Activated CD4-positive, alpha-beta T cell treated with anti-CD3 and anti-CD28 coated beads, Interleukin-2, Interleukin-4, amounts not matched to agents 100 ng/mL and 50 ng/mL, durations not matched to agents 16 hours and 8 hours (primary cell): ENCODE measurements at regions not wholly inside any gene's neighbourhood (a gene's known extent, or its start where the extent isn't known, plus 50 kb on each side); places are given as distances from the start of the nearest gene placed in this dataset.
"Not testable (repeated sequence)": the region's sequence is repeated elsewhere in the genome, so short reads cannot be mapped to it uniquely, and the experiment has no call there.

Experiments used
- DNase-seq: peaks from one replicate; pipeline ENCODE4 v3.0.0-alpha.2; 2020; ENCODE audit warnings: low spot score

GRCh38 chr2:132318481-132318880 is 98.1 kb upstream of the GPR39 start:
- DNase-seq = not testable (repeated sequence)

GRCh38 chr2:132324005-132324404 is 92.6 kb upstream of the GPR39 start:
- not testable (repeated sequence) for DNase-seq

GRCh38 chr2:132332345-132333033 is 84.1 kb upstream of the GPR39 start:
- DNase-seq = not testable (repeated sequence)

GRCh38 chr2:132337135-132337534 is 79.5 kb upstream of the GPR39 start:
- DNase-seq = not testable (repeated sequence)

GRCh38 chr2:132337844-132338243 is 78.8 kb upstream of the GPR39 start:
- not testable (repeated sequence) for DNase-seq

GRCh38 chr2:132347041-132347780 is 69.4 kb upstream of the GPR39 start:
- not testable (repeated sequence) for DNase-seq

GRCh38 chr2:132349092-132349687 is 67.4 kb upstream of the GPR39 start:
- peak; percentile 6 for DNase-seq

GRCh38 chr2:132351668-132352067 is 64.9 kb upstream of the GPR39 start:
- not testable (repeated sequence) for DNase-seq

GRCh38 chr2:132352481-132353001 is 64.1 kb upstream of the GPR39 start:
- not testable (repeated sequence) for DNase-seq

- DNase-seq = not testable (repeated sequence)
Observed at GRCh38 chr2:132353380-132353779, 63.2 kb upstream of the GPR39 start.

GRCh38 chr2:132360964-132361363 is 55.6 kb upstream of the GPR39 start:
- not testable (repeated sequence) for DNase-seq

- DNase-seq = not testable (repeated sequence)
Observed at GRCh38 chr2:132361498-132361897, 55.1 kb upstream of the GPR39 start.

GRCh38 chr2:132363352-132363751 is 53.3 kb upstream of the GPR39 start:
- DNase-seq = not testable (repeated sequence)

- DNase-seq = not testable (repeated sequence)
Observed at GRCh38 chr2:132365963-132366362, 50.6 kb upstream of the GPR39 start.

GRCh38 chr2:132366421-132367180 is 50.0 kb upstream of the GPR39 start:
- DNase-seq = no peak
